HG03280 (cell line): ENCODE measurements at regions not wholly inside any gene's neighbourhood (a gene's known extent, or its start where the extent isn't known, plus 50 kb on each side); places are given as distances from the start of the nearest gene placed in this dataset.

Experiments
- ATAC-seq: cut with Tn5 transposase; IDR thresholded peaks from one replicate; pipeline ENCODE4 v1.9.1; 2021; ENCODE audit warnings: mild to moderate bottlenecking, moderate library complexity; ENCODE audit not compliant: unreplicated experiment

- no peak for ATAC-seq
Measured at GRCh38 chr11:116644201-116644940, 128.4 kb downstream of the BUD13 start.

GRCh38 chr11:116643521-116643920 lies 129.3 kb downstream of the BUD13 start:
- ATAC-seq, result no peak

GRCh38 chr11:116642902-116643301 lies 129.9 kb downstream of the BUD13 start:
- ATAC-seq, result no peak

GRCh38 chr11:116642481-116642880 lies 130.3 kb downstream of the BUD13 start:
- no peak for ATAC-seq

- ATAC-seq, result no peak
Measured at GRCh38 chr11:116641561-116642045, 131.2 kb downstream of the BUD13 start.

- ATAC-seq, result no peak
Measured at GRCh38 chr11:116640641-116641402, 132.0 kb downstream of the BUD13 start.

GRCh38 chr11:116638463-116638862 lies 134.3 kb downstream of the BUD13 start:
- ATAC-seq, result no peak

GRCh38 chr11:116637766-116638165 lies 135.0 kb downstream of the BUD13 start:
- ATAC-seq, result no peak

GRCh38 chr11:116636341-116636929 lies 136.4 kb downstream of the BUD13 start:
- ATAC-seq, result no peak

- no peak for ATAC-seq
Measured at GRCh38 chr11:116631201-116631600, 141.6 kb downstream of the BUD13 start.

- no peak for ATAC-seq
Measured at GRCh38 chr11:116618461-116618860, 154.3 kb downstream of the BUD13 start.

- no peak for ATAC-seq
Measured at GRCh38 chr11:116615211-116615865, 157.4 kb downstream of the BUD13 start.

- ATAC-seq, result no peak
Measured at GRCh38 chr11:116614306-116615210, 158.2 kb downstream of the BUD13 start.

GRCh38 chr11:116613206-116613875 lies 159.4 kb downstream of the BUD13 start:
- ATAC-seq, result no peak

- no peak for ATAC-seq
Measured at GRCh38 chr11:116611998-116612620, 160.7 kb downstream of the BUD13 start.

- ATAC-seq, result no peak
Measured at GRCh38 chr11:116610190-116610589, 162.6 kb downstream of the BUD13 start.

GRCh38 chr11:116607027-116607426 lies 165.8 kb downstream of the BUD13 start:
- no peak for ATAC-seq

- ATAC-seq, result no peak
Measured at GRCh38 chr11:116605543-116606459, 167.0 kb downstream of the BUD13 start.
